OCI-LY7 (cell line): ENCODE measurements at regions not wholly inside any gene's neighbourhood (a gene's known extent, or its start where the extent isn't known, plus 50 kb on each side); places are given as distances from the start of the nearest gene placed in this dataset.
"Not testable (repeated sequence)": the region's sequence is repeated elsewhere in the genome, so short reads cannot be mapped to it uniquely, and the experiment has no call there.

Experiments used
- BruUV-seq: library from RNA; stranded (reverse); fragments of 400-500 nt; replicated peaks from 2 replicates; lab custom pipeline; 2021; lab: Mats Ljungman, UMichigan
- CTCF ChIA-PET: fragments of 300-600 bp; sonication (Branson Sonifier 250); formaldehyde crosslinking; loops from one replicate; lab custom pipeline; 2022; ENCODE audit warnings: antibody characterized with exemption; ENCODE audit not compliant: unreplicated experiment; lab: Charles Lee
- POLR2A ChIA-PET: fragments of 300-600 bp; sonication (Branson Sonifier 250); formaldehyde crosslinking; loops from one replicate; lab custom pipeline; 2022; ENCODE audit warnings: antibody characterized with exemption; lab: Charles Lee
- DNase-seq: peaks from one replicate; pipeline ENCODE4 v3.0.0-alpha.2; 2015; ENCODE audit warnings: low spot score
- H2AFZ ChIP-seq: fragments of 200-600 bp; sonication (generic), shearing (Covaris generic); 2 replicates; pipeline ENCODE4 v1.6.1; 2014; ENCODE audit warnings: mild to moderate bottlenecking, antibody characterized with exemption, low read length, moderate library complexity
- H3K27ac ChIP-seq: fragments of 200-600 bp; sonication (generic); 2 replicates; pipeline ENCODE4 v1.5.1; 2014; ENCODE audit warnings: mixed run types, low read depth, mild to moderate bottlenecking, moderate library complexity, low read length, inconsistent platforms; ENCODE audit not compliant: poor library complexity, severe bottlenecking
- H3K36me3 ChIP-seq: fragments of 200-600 bp; sonication (generic); 2 replicates; pipeline ENCODE4 v1.6.1; 2014; ENCODE audit warnings: mild to moderate bottlenecking, antibody characterized with exemption, low read length, moderate library complexity, mixed read lengths; ENCODE audit not compliant: insufficient read depth
- H3K4me1 ChIP-seq: fragments of 200-600 bp; sonication (generic); 2 replicates; pipeline ENCODE4 v1.5.1; 2014; ENCODE audit warnings: mild to moderate bottlenecking, low read length; ENCODE audit not compliant: insufficient read depth, poor library complexity, severe bottlenecking
- H3K4me2 ChIP-seq: fragments of 200-600 bp; sonication (generic); 2 replicates; pipeline ENCODE4 v1.6.1; 2014; ENCODE audit warnings: mild to moderate bottlenecking, low read length
- H3K4me3 ChIP-seq: fragments of 200-600 bp; sonication (generic); 2 replicates; pipeline ENCODE4 v1.5.1; 2014; ENCODE audit warnings: mild to moderate bottlenecking, low read depth, low read length; ENCODE audit not compliant: poor library complexity, severe bottlenecking
- H3K79me2 ChIP-seq: fragments of 200-600 bp; sonication (generic); 2 replicates; pipeline ENCODE4 v1.6.1; 2016; ENCODE audit warnings: low read depth, mild to moderate bottlenecking, low read length, moderate library complexity, mixed read lengths; ENCODE audit not compliant: insufficient read depth
- H3K9me2 ChIP-seq: fragments of 200-600 bp; sonication (generic); 2 replicates; pipeline ENCODE4 v1.6.1; 2016; ENCODE audit warnings: mild to moderate bottlenecking, low read length, mixed read lengths; ENCODE audit not compliant: insufficient read depth
- H3K9me3 ChIP-seq: fragments of 200-600 bp; sonication (generic); 2 replicates; pipeline ENCODE4 v1.6.1; 2014; ENCODE audit warnings: mild to moderate bottlenecking, mixed run types, low read length, mixed read lengths
- H4K20me1 ChIP-seq: fragments of 200-600 bp; sonication (generic); 2 replicates; pipeline ENCODE4 v1.6.1; 2014; ENCODE audit warnings: mild to moderate bottlenecking, antibody characterized with exemption, low read length, moderate library complexity, mixed read lengths; ENCODE audit not compliant: insufficient read depth
- CTCF ChIP-seq: fragments of 200-600 bp; sonication (generic); conservative IDR thresholded peaks from 2 replicates; pipeline ENCODE4 v1.5.1; 2014; ENCODE audit warnings: mild to moderate bottlenecking, antibody characterized with exemption, low read length, moderate library complexity, mixed read lengths
- EZH2phosphoT487 ChIP-seq: fragments of 200-600 bp; sonication (generic); IDR thresholded peaks from 2 replicates; pipeline ENCODE4 v1.6.1; 2018; ENCODE audit warnings: low read depth, borderline replicate concordance, mild to moderate bottlenecking, mixed run types, antibody characterized with exemption, low read length, moderate library complexity, mixed read lengths
- intact Hi-C: fragments of 100-400 bp; cut with micrococcal nuclease; formaldehyde crosslinking; loops from one replicate; pipeline ENCODE4 v1.10.0; 2022; ENCODE audit not compliant: unreplicated experiment

GRCh38 chr14:106185837-106186233 lies 659.5 kb downstream of the TMEM121 start:
- peaks cover 6% of the 10 kb centered on the region; the same call in 1 of the 2 replicates for H3K36me3 ChIP-seq
- BruUV-seq = TSS peak; percentile 93

GRCh38 chr14:106187216-106187615 lies 660.8 kb downstream of the TMEM121 start:
- Histone ChIP-seq H2AFZ (no peak overlapping the region), H3K4me3 (peak overlapping the region; percentile 71), H3K9me2 (no peaks in the 10 kb centered on the region), H3K36me3 (peaks cover 6% of the 10 kb centered on the region; the same call in 1 of the 2 replicates), H3K9me3 (no peaks in the 10 kb centered on the region), H3K4me1 (peaks cover 63% of the 10 kb centered on the region), H3K27ac (peak overlapping the region; percentile 99), H3K79me2 (peaks cover 59% of the 10 kb centered on the region), H3K4me2 (peak overlapping the region; percentile 80), H4K20me1 (no peaks in the 10 kb centered on the region)
- ChIA-PET CTCF (no interaction called here), POLR2A (interaction anchor here (0.6 to 4.1 kb wide), 5 partner anchors 8 to 368 kb away, joined by 3 to 22 read pairs (median 5); no protein-coding TSS in a partner anchor)
- TF ChIP-seq CTCF = no peak
- DNase-seq = peak; percentile 53
- intact Hi-C loops = no loop called here
- BruUV-seq = no TSS peak

More at GRCh38 chr14:106185837-106186233, 659.5 kb downstream of the TMEM121 start:
- H3K4me3 ChIP-seq = peak overlapping the region; percentile 71
- H3K9me2 ChIP-seq = no peaks in the 10 kb centered on the region
- POLR2A ChIA-PET = interaction anchor here (1.0 to 4.1 kb wide), 3 partner anchors 324 to 609 kb away, joined by 3 to 22 read pairs (median 13); no protein-coding TSS in a partner anchor
- CTCF ChIA-PET = no interaction called here
- intact Hi-C loops = no loop called here
- peaks cover 53% of the 10 kb centered on the region for H3K79me2 ChIP-seq
- peaks cover 49% of the 10 kb centered on the region for H3K4me1 ChIP-seq
- peak; percentile 87 for DNase-seq
- peak overlapping the region; percentile 80 for H3K4me2 ChIP-seq
- no peak for TF ChIP-seq EZH2phosphoT487
- peak; percentile 74 for TF ChIP-seq CTCF
- H3K27ac ChIP-seq = peak overlapping the region; percentile 99
- no peaks in the 10 kb centered on the region for H4K20me1 ChIP-seq
- H3K9me3 ChIP-seq = no peaks in the 10 kb centered on the region
- H2AFZ ChIP-seq = no peak overlapping the region

- H4K20me1 ChIP-seq, intact Hi-C loops, H3K9me3 ChIP-seq, H2AFZ ChIP-seq, CTCF ChIA-PET, H3K9me2 ChIP-seq: not testable (repeated sequence)
- peak; percentile 27 for DNase-seq
- peaks cover 22% of the 10 kb centered on the region for H3K36me3 ChIP-seq
- H3K27ac ChIP-seq = peak overlapping the region; percentile 99
- peaks cover 64% of the 10 kb centered on the region for H3K79me2 ChIP-seq
- peaks cover 65% of the 10 kb centered on the region for H3K4me1 ChIP-seq
- POLR2A ChIA-PET = interaction anchor here (1.4 kb wide), 1 partner anchor 331 kb away, joined by 9 read pairs; no protein-coding TSS in a partner anchor
- H3K4me3 ChIP-seq = peak overlapping the region; percentile 86
- BruUV-seq = TSS peak; percentile 89
- peak overlapping the region; percentile 80 for H3K4me2 ChIP-seq
Measured at GRCh38 chr14:106192701-106193100, 666.3 kb downstream of the TMEM121 start.
